Keratinocyte (primary cell): ENCODE measurements at regions not wholly inside any gene's neighbourhood (a gene's known extent, or its start where the extent isn't known, plus 50 kb on each side); places are given as distances from the start of the nearest gene placed in this dataset.

Experiments used
- DNase-seq: peaks from one replicate; pipeline ENCODE4 v3.0.0-alpha.2; 2011; ENCODE audit warnings: low read depth, missing footprints, low spot score
- FAIRE-seq: peaks from 2 replicates; lab custom pipeline; 2011; peaks lifted over from hg19 to GRCh38; lab: Jason Lieb, UNC
- H2AFZ ChIP-seq: 2 replicates; pipeline ENCODE4 v1.6.0; 2012; ENCODE audit warnings: low read length, control low read depth, inconsistent platforms; ENCODE audit not compliant: control insufficient read depth
- H3K27ac ChIP-seq: 2 replicates; pipeline ENCODE4 v1.5.1; 2011; ENCODE audit warnings: low read length; ENCODE audit not compliant: control insufficient read depth, insufficient read depth
- H3K27me3 ChIP-seq: 3 replicates; pipeline ENCODE4 v1.6.0; 2011; ENCODE audit warnings: low read length; ENCODE audit not compliant: control insufficient read depth, insufficient read depth; ENCODE audit errors: extremely low read depth
- H3K36me3 ChIP-seq, 2 experiments: 2 replicates in 1 of 2; 3 replicates in 1 of 2; pipeline ENCODE4 v1.5.1; 2011; ENCODE audit warnings: low read length in 2 of 2, mild to moderate bottlenecking in 1 of 2; ENCODE audit not compliant: control insufficient read depth in 2 of 2, insufficient read depth in 2 of 2; ENCODE audit errors: extremely low read depth in 1 of 2
- H3K4me1 ChIP-seq: 3 replicates; pipeline ENCODE4 v1.5.1; 2011; ENCODE audit warnings: low read length; ENCODE audit not compliant: control insufficient read depth, insufficient read depth; ENCODE audit errors: extremely low read depth
- H3K4me2 ChIP-seq: 3 replicates; pipeline ENCODE4 v1.6.0; 2011; ENCODE audit warnings: low read depth, low read length; ENCODE audit not compliant: control insufficient read depth, insufficient read depth; ENCODE audit errors: extremely low read depth
- H3K4me3 ChIP-seq, 3 experiments: fragments of 200-600 bp in 1 of 3; sonication (generic) in 1 of 3; 2 replicates in 2 of 3; 3 replicates in 1 of 3; pipeline ENCODE4 v1.5.1; 2011 to 2016; ENCODE audit warnings: low read length in 3 of 3, mild to moderate bottlenecking in 3 of 3, control low read depth in 2 of 3, inconsistent platforms in 1 of 3, low read depth in 1 of 3, mixed read lengths in 1 of 3, mixed run types in 1 of 3, moderate library complexity in 1 of 3; ENCODE audit not compliant: control insufficient read depth in 2 of 3, insufficient read depth in 2 of 3; ENCODE audit errors: extremely low read depth in 1 of 3
- H3K79me2 ChIP-seq: 2 replicates; pipeline ENCODE4 v1.6.0; 2012; ENCODE audit warnings: low read length; ENCODE audit not compliant: control insufficient read depth, insufficient read depth
- H3K9ac ChIP-seq: 3 replicates; pipeline ENCODE4 v1.6.0; 2011; ENCODE audit warnings: low read length; ENCODE audit not compliant: control insufficient read depth, insufficient read depth; ENCODE audit errors: extremely low read depth
- H3K9me1 ChIP-seq: 3 replicates; pipeline ENCODE4 v1.6.0; 2011; ENCODE audit warnings: low read length; ENCODE audit not compliant: control insufficient read depth, insufficient read depth; ENCODE audit errors: extremely low read depth
- H3K9me3 ChIP-seq: 2 replicates; pipeline ENCODE4 v1.5.1; 2012; ENCODE audit warnings: low read depth, low read length; ENCODE audit not compliant: control insufficient read depth
- H4K20me1 ChIP-seq: 3 replicates; pipeline ENCODE4 v1.6.0; 2011; ENCODE audit warnings: low read length; ENCODE audit not compliant: control insufficient read depth, insufficient read depth; ENCODE audit errors: extremely low read depth
- CTCF ChIP-seq, 3 experiments: IDR thresholded peaks in 1 of 3; conservative IDR thresholded peaks in 1 of 3; optimal IDR thresholded peaks in 1 of 3; 2 replicates in 2 of 3; 3 replicates in 1 of 3; pipeline versions ENCODE3 to v1.5.1; 2011; ENCODE audit warnings: low read length in 3 of 3, mild to moderate bottlenecking in 3 of 3, moderate library complexity in 2 of 3, control low read depth in 1 of 3, inconsistent platforms in 1 of 3; ENCODE audit not compliant: insufficient read depth in 2 of 3; ENCODE audit errors: extremely low read depth in 1 of 3
- EZH2 ChIP-seq: IDR thresholded peaks from one replicate; pipeline ENCODE4 v1.6.1; 2012; ENCODE audit warnings: inconsistent platforms, mild to moderate bottlenecking, low read length, moderate library complexity
- dilution Hi-C: fragments of 300-500 bp; cut with MboI; formaldehyde crosslinking; loops from one replicate; pipeline ENCODE4 v1.7.0; 2020; ENCODE audit warnings: low sequenced_read_pairs; ENCODE audit not compliant: extremely low pct_ligation_motif_present

DNA sequence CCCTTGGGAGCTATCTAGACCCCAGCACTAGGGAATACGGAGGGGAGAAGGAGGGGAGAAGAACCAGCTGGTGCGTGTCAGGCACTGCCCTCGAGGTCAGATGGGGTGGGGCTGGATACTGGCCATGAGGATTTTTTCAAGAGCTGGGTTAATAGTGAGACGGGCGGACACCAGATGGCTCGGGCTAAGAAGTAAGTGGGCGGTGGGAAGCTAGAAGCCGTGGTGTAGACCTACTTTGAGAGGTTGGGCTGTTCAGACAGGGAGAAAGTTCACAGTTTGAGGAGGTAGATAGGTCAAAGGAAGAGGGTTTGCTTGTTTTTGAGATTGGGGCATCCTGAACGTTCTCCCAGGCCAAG, 303.8 kb downstream of the SEC14L1 start:
- TF ChIP-seq CTCF (optimal IDR thresholded peaks at IDR 0.05 in 1 of 3, IDR thresholded peaks at IDR 0.05 in 1 of 3, conservative IDR thresholded peaks at IDR 0.05 in 1 of 3; ENCODE audit: extremely low read depth in 1 of 3, insufficient read depth in 2 of 3, low read length in 3 of 3) (no peak), EZH2 (no peak)
- FAIRE-seq (no peak), DNase-seq (no peak)
- dilution Hi-C loops, result no loop called here
- Histone ChIP-seq H3K4me1 (peaks cover 6% of the 10 kb centered on the region), H4K20me1 (peaks cover 27% of the 10 kb centered on the region), H3K9me1 (peaks cover 2% of the 10 kb centered on the region), H3K9me3 (no peaks in the 10 kb centered on the region), H3K9ac (no peak overlapping the region), H3K4me2 (no peak overlapping the region), H3K27me3 (no peaks in the 10 kb centered on the region), H3K27ac (no peak overlapping the region), H3K79me2 (peaks cover 68% of the 10 kb centered on the region), H3K4me3 (no peak overlapping the region), H2AFZ (no peak overlapping the region), H3K36me3 (peaks cover 8 to 9% of the 10 kb centered on the region in 2 experiments)

DNA sequence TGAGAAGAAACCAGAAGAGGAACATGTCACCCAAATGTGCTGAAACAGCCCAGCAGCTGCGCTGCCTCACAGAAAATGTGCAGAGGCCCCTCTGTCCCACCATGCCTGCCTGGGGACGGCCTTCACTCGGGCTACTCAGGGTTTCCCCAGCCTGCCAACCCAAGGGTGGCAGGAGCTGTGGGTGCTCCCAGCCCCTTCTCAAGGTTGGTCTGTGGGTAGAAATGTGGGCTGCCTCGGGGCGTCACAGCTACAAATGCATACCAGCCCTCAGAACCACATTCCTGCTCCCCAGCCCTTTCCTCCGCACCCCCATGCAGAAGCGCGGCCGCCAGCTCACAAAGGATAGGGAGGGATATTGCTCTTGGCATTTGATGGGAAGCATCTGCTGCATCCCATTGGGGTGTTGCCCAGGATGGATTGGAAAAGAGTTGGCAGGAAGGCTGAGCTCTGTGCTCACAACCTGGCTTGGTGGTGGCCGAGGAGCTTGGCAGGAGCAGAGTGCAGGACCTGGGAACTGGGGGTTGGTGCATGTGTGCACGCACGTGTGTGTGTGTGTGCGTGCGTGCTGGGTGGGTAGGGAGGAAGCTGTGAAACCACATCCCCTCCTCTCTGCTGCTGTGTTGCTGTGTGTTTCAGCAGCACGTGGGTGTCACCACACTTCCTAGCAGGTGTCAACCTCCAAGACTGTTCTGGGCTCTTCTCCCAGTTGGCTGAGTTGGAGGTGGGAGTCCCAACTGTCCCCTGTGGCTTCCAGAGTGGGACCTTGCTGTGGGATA, 304.4 kb downstream of the SEC14L1 start:
- no peak overlapping the region for H3K4me2 ChIP-seq
- dilution Hi-C loops, result no loop called here
- H2AFZ ChIP-seq, result no peak overlapping the region
- H3K9me1 ChIP-seq, result peaks cover 2% of the 10 kb centered on the region
- TF ChIP-seq EZH2 (no peak), CTCF (optimal IDR thresholded peaks at IDR 0.05 in 1 of 3, IDR thresholded peaks at IDR 0.05 in 1 of 3, conservative IDR thresholded peaks at IDR 0.05 in 1 of 3; ENCODE audit: extremely low read depth in 1 of 3, insufficient read depth in 2 of 3, low read length in 3 of 3) (no peak)
- no peaks in the 10 kb centered on the region for H3K9me3 ChIP-seq
- DNase-seq (no peak), FAIRE-seq (no peak)
- peaks cover 8 to 9% of the 10 kb centered on the region in 2 experiments for H3K36me3 ChIP-seq
- no peak overlapping the region for H3K4me3 ChIP-seq
- peaks cover 70% of the 10 kb centered on the region for H3K79me2 ChIP-seq
- H3K9ac ChIP-seq, result no peak overlapping the region
- H3K4me1 ChIP-seq, result peaks cover 12% of the 10 kb centered on the region
- H3K27ac ChIP-seq, result no peak overlapping the region
- H4K20me1 ChIP-seq, result peaks cover 26% of the 10 kb centered on the region
- H3K27me3 ChIP-seq, result no peaks in the 10 kb centered on the region
